GM12892 (cell line): ENCODE measurements at regions not wholly inside any gene's neighbourhood (a gene's known extent, or its start where the extent isn't known, plus 50 kb on each side); places are given as distances from the start of the nearest gene placed in this dataset.

ENCODE experiments used
- POLR2A ChIP-seq: IDR thresholded peaks from 2 replicates; pipeline ENCODE4 v1.6.1; 2011; ENCODE audit warnings: low read depth, low read length, control low read depth
- POLR2AphosphoS5 ChIP-seq: IDR thresholded peaks from 2 replicates; pipeline ENCODE4 v1.6.1; 2011; ENCODE audit warnings: low read depth, low read length, control low read depth
- TAF1 ChIP-seq: IDR thresholded peaks from 2 replicates; pipeline ENCODE4 v1.6.1; 2011; ENCODE audit warnings: low read depth, mild to moderate bottlenecking, control low read depth, low read length, borderline replicate concordance

GRCh38 chr20:24745206-24745605 lies 203.9 kb upstream of the CST7 start:
- TF ChIP-seq POLR2AphosphoS5 (no peak), POLR2A (no peak), TAF1 (no peak)
